Mesendoderm (in vitro differentiated cells): ENCODE measurements at regions not wholly inside any gene's neighbourhood (a gene's known extent, or its start where the extent isn't known, plus 50 kb on each side); places are given as distances from the start of the nearest gene placed in this dataset.

Source experiments
- DNase-seq: peaks from one replicate; pipeline ENCODE4 v3.0.0; 2013
- H2AK5ac ChIP-seq: 2 replicates; pipeline ENCODE4 v1.6.1; 2013; ENCODE audit warnings: low read length, inconsistent platforms
- H2BK120ac ChIP-seq: 2 replicates; pipeline ENCODE4 v1.6.1; 2013; ENCODE audit warnings: low read depth, mild to moderate bottlenecking, low read length, moderate library complexity, mixed read lengths
- H2BK15ac ChIP-seq: replicated peaks from 2 replicates; pipeline ENCODE4 v1.6.1; 2013; ENCODE audit warnings: low read depth, mild to moderate bottlenecking, moderate library complexity
- H2BK5ac ChIP-seq: 2 replicates; pipeline ENCODE4 v1.6.1; 2013; ENCODE audit warnings: low read length, inconsistent platforms
- H3K18ac ChIP-seq: 2 replicates; pipeline ENCODE4 v1.6.1; 2013; ENCODE audit warnings: mild to moderate bottlenecking, low read length, mixed read lengths
- H3K23ac ChIP-seq: one replicate; pipeline ENCODE4 v1.6.1; 2013; ENCODE audit warnings: low read length
- H3K27ac ChIP-seq: 2 replicates; pipeline ENCODE4 v1.5.1; 2013; ENCODE audit warnings: low read depth, mild to moderate bottlenecking, inconsistent platforms, low read length, moderate library complexity
- H3K27me3 ChIP-seq: 2 replicates; pipeline ENCODE4 v1.6.1; 2013; ENCODE audit warnings: low read length, control low read depth, mild to moderate bottlenecking, inconsistent platforms; ENCODE audit not compliant: insufficient read depth, poor library complexity
- H3K36me3 ChIP-seq: 2 replicates; pipeline ENCODE4 v1.6.1; 2013; ENCODE audit warnings: low read length, inconsistent platforms; ENCODE audit not compliant: control insufficient read depth, insufficient read depth
- H3K4ac ChIP-seq: one replicate; pipeline ENCODE4 v1.6.1; 2013; ENCODE audit warnings: low read depth, mild to moderate bottlenecking, low read length, moderate library complexity
- H3K4me1 ChIP-seq: 2 replicates; pipeline ENCODE4 v1.6.1; 2013; ENCODE audit warnings: low read depth, low read length, inconsistent platforms; ENCODE audit not compliant: control insufficient read depth
- H3K4me2 ChIP-seq: 2 replicates; pipeline ENCODE4 v1.6.1; 2013; ENCODE audit warnings: low read length
- H3K4me3 ChIP-seq: 2 replicates; pipeline ENCODE4 v1.5.1; 2013; ENCODE audit warnings: mild to moderate bottlenecking, low read length
- H3K56ac ChIP-seq: one replicate; pipeline ENCODE4 v1.6.1; 2013; ENCODE audit warnings: low read length
- H3K79me1 ChIP-seq: 2 replicates; pipeline ENCODE4 v1.6.1; 2013; ENCODE audit warnings: low read length, inconsistent platforms
- H3K79me2 ChIP-seq: 2 replicates; pipeline ENCODE4 v1.6.1; 2013; ENCODE audit warnings: mild to moderate bottlenecking, low read length; ENCODE audit not compliant: control insufficient read depth, insufficient read depth
- H3K9ac ChIP-seq: 2 replicates; pipeline ENCODE4 v1.6.1; 2013; ENCODE audit warnings: low read length, inconsistent platforms
- H4K5ac ChIP-seq: one replicate; pipeline ENCODE4 v1.6.1; 2013; ENCODE audit warnings: low read length
- H4K8ac ChIP-seq: one replicate; pipeline ENCODE4 v1.6.1; 2013; ENCODE audit warnings: low read depth, mild to moderate bottlenecking, control low read depth, low read length, moderate library complexity
- WGBS: extraction: QIAGEN DNeasy Blood & Tissue Kit; methylation state at CpG from one replicate; pipeline ENCODE4 v1.1.7; 2013; ENCODE audit warnings: low lambda C conversion rate, missing lambda C conversion rate; ENCODE audit not compliant: insufficient coverage; ENCODE audit errors: extremely low coverage; 5-methylcytosine and 5-hydroxymethylcytosine counted together

- no peak overlapping the region for H3K4me3 ChIP-seq
- H3K56ac ChIP-seq = no peak overlapping the region
- no peak overlapping the region for H3K18ac ChIP-seq
- H2BK120ac ChIP-seq = no peak overlapping the region
- H3K27ac ChIP-seq = no peak overlapping the region
- H3K4me1 ChIP-seq = no peaks in the 10 kb centered on the region
- no peak overlapping the region for H4K5ac ChIP-seq
- H2BK5ac ChIP-seq = no peak overlapping the region
- no peak overlapping the region for H4K8ac ChIP-seq
- no peaks in the 10 kb centered on the region for H3K79me2 ChIP-seq
- H3K36me3 ChIP-seq = no peaks in the 10 kb centered on the region
- H3K79me1 ChIP-seq = no peaks in the 10 kb centered on the region
- no peak overlapping the region for H2AK5ac ChIP-seq
- H3K9ac ChIP-seq = no peak overlapping the region
- no peak overlapping the region for H2BK15ac ChIP-seq
- H3K27me3 ChIP-seq = no peaks in the 10 kb centered on the region
- H3K23ac ChIP-seq = no peak overlapping the region
- no peak overlapping the region for H3K4me2 ChIP-seq
- no CpG with 5 or more reads among the region's 6 CpGs for WGBS
- DNase-seq = no peak
- H3K4ac ChIP-seq = no peak overlapping the region
These were observed 786.8 kb downstream of the TSN start for GRCh38 chr2:122542236-122542635.

- H3K79me1 ChIP-seq = no peaks in the 10 kb centered on the region
- H3K9ac ChIP-seq = no peak overlapping the region
- H3K4me3 ChIP-seq = no peak overlapping the region
- H3K4ac ChIP-seq = no peak overlapping the region
- no peak overlapping the region for H3K4me2 ChIP-seq
- no peak for DNase-seq
- H3K79me2 ChIP-seq = no peaks in the 10 kb centered on the region
- H2BK120ac ChIP-seq = no peak overlapping the region
- no peak overlapping the region for H3K56ac ChIP-seq
- no peak overlapping the region for H4K5ac ChIP-seq
- H2AK5ac ChIP-seq = no peak overlapping the region
- no peak overlapping the region for H3K18ac ChIP-seq
- no peak overlapping the region for H3K27ac ChIP-seq
- H3K23ac ChIP-seq = no peak overlapping the region
- no peak overlapping the region for H2BK5ac ChIP-seq
- H3K4me1 ChIP-seq = no peaks in the 10 kb centered on the region
- WGBS = no CpG with 5 or more reads among the region's 2 CpGs
- no peaks in the 10 kb centered on the region for H3K36me3 ChIP-seq
- H3K27me3 ChIP-seq = no peaks in the 10 kb centered on the region
- H4K8ac ChIP-seq = no peak overlapping the region
- H2BK15ac ChIP-seq = no peak overlapping the region
These were observed 787.2 kb downstream of the TSN start for GRCh38 chr2:122542646-122543045.

DNA sequence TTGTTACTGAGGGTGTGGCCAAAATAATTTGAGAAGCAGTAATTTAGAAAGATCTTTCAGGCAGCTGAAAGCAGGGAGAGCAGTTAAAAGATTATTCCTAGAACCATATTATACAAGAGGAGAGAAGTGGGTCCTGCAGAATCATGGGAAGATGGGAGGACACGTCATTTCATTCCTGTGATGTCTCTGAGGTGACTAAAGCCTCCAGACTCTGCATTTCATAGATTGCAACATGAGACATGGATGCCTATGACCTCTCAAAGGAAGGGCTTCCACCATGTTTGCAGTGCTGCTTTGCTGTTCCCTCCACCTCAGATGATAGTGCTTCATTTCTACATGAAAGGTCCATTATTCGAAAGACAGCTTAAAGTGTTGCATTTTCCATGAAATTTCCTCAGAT, 788.4 kb downstream of the TSN start:
- no peaks in the 10 kb centered on the region for H3K4me1 ChIP-seq
- no peaks in the 10 kb centered on the region for H3K36me3 ChIP-seq
- no peak overlapping the region for H2BK5ac ChIP-seq
- H3K9ac ChIP-seq = no peak overlapping the region
- H3K27me3 ChIP-seq = no peaks in the 10 kb centered on the region
- no peak overlapping the region for H3K4me3 ChIP-seq
- H3K79me1 ChIP-seq = no peaks in the 10 kb centered on the region
- H3K4ac ChIP-seq = no peak overlapping the region
- H3K27ac ChIP-seq = no peak overlapping the region
- no peak overlapping the region for H3K4me2 ChIP-seq
- no CpG with 5 or more reads among the region's 2 CpGs for WGBS
- no peak overlapping the region for H4K5ac ChIP-seq
- DNase-seq = no peak
- H2BK15ac ChIP-seq = no peak overlapping the region
- H2AK5ac ChIP-seq = no peak overlapping the region
- no peak overlapping the region for H4K8ac ChIP-seq
- no peak overlapping the region for H3K23ac ChIP-seq
- no peak overlapping the region for H2BK120ac ChIP-seq
- no peaks in the 10 kb centered on the region for H3K79me2 ChIP-seq
- H3K18ac ChIP-seq = no peak overlapping the region
- no peak overlapping the region for H3K56ac ChIP-seq

DNA sequence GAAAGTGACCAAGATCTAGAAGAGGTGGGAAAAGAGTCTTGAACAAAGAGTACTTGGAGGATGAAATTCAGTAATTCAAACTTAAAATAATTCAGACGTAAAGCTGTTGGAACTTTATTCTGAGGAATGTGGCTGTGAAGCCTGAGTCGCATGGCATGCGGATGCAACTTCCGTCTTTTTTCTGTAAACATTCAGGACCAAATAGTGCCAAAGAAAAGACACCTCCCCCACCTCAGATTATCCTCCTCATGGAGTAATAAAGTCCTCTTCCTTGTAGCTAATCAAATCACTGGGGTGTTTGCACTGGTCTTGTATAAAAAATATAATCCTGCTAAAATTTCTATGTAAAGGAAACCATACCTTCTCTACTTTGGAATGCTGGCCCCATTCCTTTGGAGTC, 790.4 kb downstream of the TSN start:
- no peak overlapping the region for H3K4ac ChIP-seq
- no peaks in the 10 kb centered on the region for H3K36me3 ChIP-seq
- no peak overlapping the region for H3K56ac ChIP-seq
- H3K27ac ChIP-seq = no peak overlapping the region
- no peak overlapping the region for H4K5ac ChIP-seq
- H3K79me1 ChIP-seq = no peaks in the 10 kb centered on the region
- no CpG with 5 or more reads among the region's 4 CpGs for WGBS
- H2BK120ac ChIP-seq = no peak overlapping the region
- H3K4me1 ChIP-seq = no peaks in the 10 kb centered on the region
- H3K79me2 ChIP-seq = no peaks in the 10 kb centered on the region
- H2AK5ac ChIP-seq = no peak overlapping the region
- no peak overlapping the region for H3K9ac ChIP-seq
- no peak overlapping the region for H3K4me3 ChIP-seq
- no peak overlapping the region for H2BK5ac ChIP-seq
- no peaks in the 10 kb centered on the region for H3K27me3 ChIP-seq
- no peak overlapping the region for H3K23ac ChIP-seq
- H2BK15ac ChIP-seq = no peak overlapping the region
- H3K4me2 ChIP-seq = no peak overlapping the region
- H3K18ac ChIP-seq = no peak overlapping the region
- no peak overlapping the region for H4K8ac ChIP-seq
- DNase-seq = no peak

DNA sequence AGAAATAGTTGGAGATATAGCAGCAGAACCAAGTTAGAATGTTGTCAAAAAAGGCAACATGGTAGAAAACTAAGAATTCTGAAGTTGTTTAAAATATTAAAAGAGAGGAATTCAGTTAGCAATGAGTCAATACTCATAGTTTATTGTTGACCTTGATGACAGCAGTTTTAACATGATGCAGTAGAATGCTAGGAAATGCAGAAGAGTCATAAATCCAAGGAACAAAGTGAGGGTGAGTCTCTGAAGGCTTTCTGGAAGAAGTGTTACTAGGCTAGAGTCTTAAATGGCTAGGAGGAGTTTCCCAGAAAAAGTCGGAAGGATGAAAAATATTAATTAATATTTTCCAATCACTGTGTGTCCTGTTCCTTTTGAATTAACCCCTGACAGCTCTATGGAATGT, 807.3 kb downstream of the TSN start:
- no peak overlapping the region for H4K8ac ChIP-seq
- WGBS = no CpG with 5 or more reads among the region's 1 CpG
- no peak overlapping the region for H3K23ac ChIP-seq
- no peak for DNase-seq
- H3K36me3 ChIP-seq = no peaks in the 10 kb centered on the region
- no peaks in the 10 kb centered on the region for H3K79me2 ChIP-seq
- no peak overlapping the region for H4K5ac ChIP-seq
- H3K27ac ChIP-seq = no peak overlapping the region
- H3K9ac ChIP-seq = no peak overlapping the region
- H3K4ac ChIP-seq = no peak overlapping the region
- H3K18ac ChIP-seq = no peak overlapping the region
- H3K27me3 ChIP-seq = no peaks in the 10 kb centered on the region
- no peak overlapping the region for H2BK15ac ChIP-seq
- no peak overlapping the region for H3K4me2 ChIP-seq
- no peaks in the 10 kb centered on the region for H3K79me1 ChIP-seq
- no peak overlapping the region for H2AK5ac ChIP-seq
- no peak overlapping the region for H2BK120ac ChIP-seq
- H2BK5ac ChIP-seq = no peak overlapping the region
- no peak overlapping the region for H3K56ac ChIP-seq
- no peak overlapping the region for H3K4me3 ChIP-seq
- no peaks in the 10 kb centered on the region for H3K4me1 ChIP-seq

DNA sequence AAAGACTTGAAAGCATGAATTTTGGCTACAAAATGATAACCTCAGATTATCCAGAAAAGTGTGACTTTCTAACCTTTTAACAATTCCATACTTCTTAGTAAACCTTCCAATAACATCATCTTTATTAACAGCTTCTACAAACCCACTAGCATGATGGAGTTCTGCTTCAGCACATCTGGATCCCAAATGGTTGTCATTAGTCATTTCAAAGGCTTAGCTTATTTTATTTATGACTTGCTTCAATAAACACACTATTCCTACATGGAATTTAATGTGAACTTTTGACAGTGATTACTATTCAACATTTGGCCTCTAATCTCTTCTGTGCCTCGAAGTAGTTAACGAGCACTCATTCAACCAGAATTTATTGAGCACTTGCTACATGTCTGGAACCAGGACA, 808.3 kb downstream of the TSN start:
- no peak overlapping the region for H3K4me3 ChIP-seq
- no peak overlapping the region for H2AK5ac ChIP-seq
- WGBS = no CpG with 5 or more reads among the region's 2 CpGs
- H3K4me2 ChIP-seq = no peak overlapping the region
- H3K27ac ChIP-seq = no peak overlapping the region
- no peaks in the 10 kb centered on the region for H3K4me1 ChIP-seq
- H4K5ac ChIP-seq = no peak overlapping the region
- no peaks in the 10 kb centered on the region for H3K36me3 ChIP-seq
- no peaks in the 10 kb centered on the region for H3K27me3 ChIP-seq
- H3K56ac ChIP-seq = no peak overlapping the region
- no peak overlapping the region for H2BK15ac ChIP-seq
- no peak overlapping the region for H3K4ac ChIP-seq
- no peak overlapping the region for H3K9ac ChIP-seq
- no peak overlapping the region for H2BK120ac ChIP-seq
- H3K23ac ChIP-seq = no peak overlapping the region
- H3K18ac ChIP-seq = no peak overlapping the region
- no peak overlapping the region for H2BK5ac ChIP-seq
- no peaks in the 10 kb centered on the region for H3K79me1 ChIP-seq
- no peak overlapping the region for H4K8ac ChIP-seq
- H3K79me2 ChIP-seq = no peaks in the 10 kb centered on the region
- no peak for DNase-seq
